NCI-H1694 (cell line): ENCODE measurements at regions not wholly inside any gene's neighbourhood (a gene's known extent, or its start where the extent isn't known, plus 50 kb on each side); places are given as distances from the start of the nearest gene placed in this dataset.
"Not testable (repeated sequence)": the region's sequence is repeated elsewhere in the genome, so short reads cannot be mapped to it uniquely, and the experiment has no call there.

Experiments used
- DNase-seq: peaks from one replicate; lab custom pipeline; 2025; lab: John Stamatoyannopoulos, UW

DNA sequence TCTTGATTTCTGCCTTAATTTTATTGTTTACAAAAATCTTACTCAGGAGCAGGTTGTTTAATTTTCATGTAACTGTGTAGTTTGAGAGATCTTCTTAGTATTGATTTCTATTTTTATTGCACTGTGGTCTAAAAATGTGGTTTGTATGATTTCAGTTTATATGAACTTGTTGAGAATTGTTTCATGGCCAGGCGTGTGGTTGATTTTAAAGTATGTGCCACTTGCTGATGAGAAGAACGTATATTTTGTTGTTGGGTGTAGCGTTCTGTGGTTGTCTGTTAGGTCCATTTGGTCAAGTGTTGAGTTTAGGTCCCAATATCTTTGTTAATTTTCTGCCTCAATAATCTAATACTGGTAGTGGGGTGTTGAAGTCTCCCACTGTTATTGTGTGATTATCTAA, 996.8 kb downstream of the PCDH19 start:
- DNase-seq, result no peak

DNA sequence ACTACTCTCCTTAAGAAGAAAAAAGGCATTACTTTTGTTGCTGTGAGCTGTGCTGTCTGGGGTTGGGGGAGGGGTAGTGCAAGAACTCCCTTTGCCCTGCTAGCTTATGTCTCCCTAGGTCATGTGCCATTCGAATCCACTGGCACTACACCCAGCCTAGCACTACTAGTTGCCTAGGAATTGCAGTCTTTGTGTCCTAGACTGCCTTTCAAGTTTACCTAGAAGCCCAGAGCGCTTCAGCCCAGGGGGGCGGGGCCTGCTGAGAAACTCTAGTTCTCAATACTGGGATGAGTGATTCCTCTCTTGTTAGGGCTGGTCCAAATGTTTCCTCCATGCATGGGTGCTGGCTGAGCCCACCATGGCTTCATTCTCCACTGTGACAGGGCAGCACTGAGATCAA, 1011.5 kb downstream of the PCDH19 start:
- no peak for DNase-seq

DNA sequence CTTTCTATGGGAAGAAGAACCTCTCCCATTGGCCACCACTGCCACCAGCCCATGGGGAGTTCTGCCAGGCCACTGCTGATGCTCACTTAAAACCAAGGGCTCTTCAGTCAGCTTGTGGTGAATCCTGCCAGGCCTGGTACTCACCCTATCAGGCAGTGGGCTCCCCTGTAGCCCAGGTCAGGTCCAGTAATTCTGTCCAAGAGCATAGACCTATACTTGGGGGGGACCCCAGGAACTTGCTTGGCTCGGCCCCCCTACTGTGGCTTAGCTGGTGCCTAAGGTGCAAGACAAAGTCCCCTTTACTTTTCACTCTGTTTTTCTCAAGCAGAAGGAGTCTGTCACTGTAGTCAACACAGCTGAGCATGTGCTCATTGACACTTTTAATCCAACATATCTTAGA, 1012.2 kb downstream of the PCDH19 start:
- DNase-seq, result no peak

DNA sequence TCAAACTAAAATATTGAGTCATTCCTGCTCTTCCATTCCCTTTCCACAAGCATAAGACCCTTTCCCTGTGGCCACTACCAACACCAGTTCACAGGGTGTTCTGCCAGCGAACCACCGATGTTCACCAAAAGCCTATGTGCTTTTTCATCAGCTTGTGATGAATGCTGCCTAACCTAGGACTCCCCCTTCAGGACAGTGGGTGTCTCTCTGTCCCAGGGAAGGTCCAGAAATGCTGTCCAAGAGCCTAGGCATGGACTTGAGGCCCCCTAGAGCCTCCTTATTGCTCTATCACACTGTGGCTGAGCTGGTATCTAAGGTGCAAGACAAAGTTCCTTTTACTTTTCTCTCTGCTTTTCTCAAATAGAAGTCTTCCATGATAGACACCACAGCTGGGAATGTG, 1015.6 kb downstream of the PCDH19 start:
- DNase-seq, result no peak

DNA sequence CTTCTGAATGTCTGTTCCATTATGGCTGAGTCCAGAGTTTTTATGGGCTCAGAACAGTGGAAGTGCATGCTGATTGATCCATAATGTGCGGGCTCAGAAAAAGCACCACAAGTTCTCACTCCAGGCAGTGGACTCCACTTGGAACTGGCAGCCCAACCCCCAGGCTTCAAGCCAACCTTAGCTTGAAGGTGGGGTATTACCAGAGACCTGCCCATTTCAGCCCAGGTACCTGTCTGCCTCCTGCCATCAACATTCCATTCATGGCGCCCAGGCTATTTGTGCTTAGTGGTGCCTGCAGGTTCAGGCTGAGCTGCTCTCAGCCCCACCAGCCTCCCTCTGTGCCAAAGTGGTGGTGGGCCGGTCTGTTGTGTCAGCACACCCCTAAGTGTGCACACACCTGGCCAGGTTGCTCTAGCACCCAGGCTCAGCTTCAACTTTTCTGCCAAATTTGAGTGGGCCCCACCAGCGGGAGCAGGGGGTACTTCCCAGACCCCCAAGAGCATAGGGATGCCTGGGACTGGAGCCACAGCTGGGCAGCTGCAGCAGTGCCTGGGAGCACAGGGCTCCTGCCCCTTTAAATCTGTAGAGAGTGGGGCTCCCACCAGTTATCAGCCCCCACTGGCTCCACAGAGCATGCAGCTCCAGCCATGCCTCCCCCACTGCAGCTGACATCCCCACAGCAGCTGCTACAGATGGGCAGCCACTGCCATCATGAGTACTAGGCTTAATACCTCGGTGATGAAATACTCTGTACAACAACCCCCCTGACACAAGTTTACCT, 1025.3 kb downstream of the PCDH19 start:
- DNase-seq, result no peak

DNA sequence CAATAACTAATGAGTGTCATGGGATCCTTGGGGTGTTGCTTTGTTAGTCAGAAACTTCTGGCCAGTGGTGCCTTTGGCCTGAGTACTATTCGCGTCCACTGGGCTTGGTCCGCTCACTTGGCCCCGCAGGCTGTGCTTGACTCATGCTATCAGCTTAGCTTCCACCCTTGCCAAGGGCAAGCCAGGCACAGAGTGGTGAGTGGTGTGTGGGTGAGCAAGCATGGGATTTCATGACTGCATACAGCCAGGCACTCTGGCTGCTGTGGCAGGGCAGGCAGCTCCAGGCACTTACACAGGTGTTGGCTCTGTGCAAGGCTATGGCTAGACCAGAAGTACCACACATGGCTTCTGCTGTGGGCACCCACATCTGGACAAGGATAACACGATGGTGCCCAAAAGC, 1026.3 kb downstream of the PCDH19 start:
- DNase-seq, result no peak

DNA sequence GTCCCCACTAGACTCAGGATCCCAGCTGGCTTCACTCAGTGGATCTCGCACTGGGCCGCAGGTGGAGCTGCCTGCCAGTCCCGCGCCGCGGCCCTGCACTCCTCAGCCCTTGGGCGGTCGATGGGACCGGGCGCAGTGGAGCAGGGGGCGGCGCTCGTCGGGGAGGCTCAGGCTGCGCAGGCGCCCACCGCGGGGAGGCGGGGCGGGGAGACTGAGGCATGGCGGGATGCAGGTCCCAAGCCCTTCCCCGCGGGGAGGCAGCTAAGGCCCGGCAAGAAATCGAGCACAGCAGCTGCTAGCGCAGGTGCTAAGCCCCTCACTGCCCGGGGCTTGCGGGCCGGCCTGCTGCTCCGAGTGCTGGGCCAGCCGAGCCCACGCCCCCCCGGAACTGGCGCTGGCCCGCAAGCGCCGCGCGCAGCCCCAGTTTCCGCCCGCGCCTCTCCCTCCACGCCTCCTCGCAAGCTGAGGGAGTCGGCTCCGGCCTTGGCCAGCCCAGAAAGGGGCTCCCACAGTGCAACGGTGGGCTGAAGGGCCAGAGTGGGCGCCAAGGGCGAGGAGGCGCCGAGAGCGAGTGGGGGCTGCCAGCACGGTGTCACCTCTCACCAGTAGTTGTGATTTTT, 1038.0 kb downstream of the PCDH19 start:
- DNase-seq, result no peak

DNA sequence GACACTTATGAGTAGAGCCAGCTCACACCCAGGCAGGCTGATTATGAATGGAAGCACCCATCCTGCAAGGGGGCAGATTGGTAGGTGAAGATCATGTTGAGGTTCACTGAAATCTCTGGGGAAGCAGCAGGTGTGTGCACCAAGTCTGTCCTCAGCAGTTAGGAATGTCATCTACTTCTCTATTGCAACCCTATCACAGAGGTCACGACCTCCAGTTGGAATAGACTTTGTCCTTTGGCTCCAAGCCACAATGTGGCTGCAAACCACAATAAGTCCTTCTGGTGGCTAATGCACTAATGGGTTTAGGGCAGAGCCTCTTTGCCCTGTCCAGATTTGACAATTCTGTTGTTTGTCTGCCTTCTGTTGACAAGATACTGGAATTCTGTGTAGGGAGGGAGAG, 1056.7 kb downstream of the PCDH19 start:
- no peak for DNase-seq

DNA sequence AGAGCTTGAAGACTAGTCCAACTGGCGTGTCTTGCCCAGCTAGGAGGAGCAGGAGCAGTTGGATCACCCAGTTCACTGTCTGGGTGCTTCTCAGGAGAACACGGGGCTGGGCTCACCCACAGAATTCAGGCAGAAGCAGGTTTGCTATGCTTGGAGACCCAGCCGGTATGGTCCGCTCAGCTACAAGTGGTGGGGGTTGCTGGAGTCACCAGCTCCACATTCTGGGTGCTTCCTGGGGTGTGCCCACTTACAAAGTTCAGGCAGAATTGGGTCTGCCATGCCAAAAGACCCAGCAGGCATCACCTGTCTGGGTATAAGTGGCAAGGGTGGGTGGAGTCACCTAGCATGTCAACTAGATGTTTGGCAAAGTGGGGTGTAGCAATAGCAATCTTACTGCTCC, 1061.8 kb downstream of the PCDH19 start:
- DNase-seq, result no peak

DNA sequence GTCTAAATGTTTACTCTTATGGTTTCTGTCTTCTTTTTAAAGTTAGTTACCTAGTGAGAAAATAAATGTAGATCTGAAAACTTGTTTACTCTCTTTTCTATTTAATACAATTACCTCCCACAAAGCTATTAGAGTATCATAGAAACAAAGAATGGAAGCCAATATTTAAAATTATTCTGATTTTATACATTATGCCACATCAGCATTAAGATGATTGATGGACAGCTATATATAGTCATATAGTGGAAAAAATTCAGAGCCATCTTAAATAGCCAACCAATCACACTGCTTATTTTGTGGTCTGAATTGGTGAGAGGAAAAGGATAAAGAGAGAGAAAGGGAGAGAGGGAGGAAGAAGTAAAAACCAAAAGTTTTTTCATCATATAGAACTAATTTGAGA, 1101.8 kb downstream of the PCDH19 start:
- no peak for DNase-seq

DNA sequence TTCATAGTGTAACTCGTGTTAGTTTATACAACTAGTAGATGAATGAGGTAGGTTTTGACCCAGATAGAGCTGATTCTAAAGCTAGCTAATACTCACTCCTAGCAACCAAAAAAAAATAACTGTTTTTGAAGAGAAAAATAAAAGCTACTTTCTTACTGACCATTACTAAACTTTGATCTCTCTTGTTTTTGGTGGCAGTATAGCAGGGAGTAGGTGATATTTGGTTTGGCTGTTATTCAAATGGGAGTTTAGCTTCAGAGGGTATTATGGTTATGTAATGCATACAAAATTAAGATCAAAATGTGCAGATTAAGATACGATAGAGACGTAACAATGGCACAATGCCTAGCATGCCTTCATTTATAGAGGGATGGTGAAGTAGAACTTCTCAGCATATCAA, 1104.5 kb downstream of the PCDH19 start:
- no peak for DNase-seq

DNA sequence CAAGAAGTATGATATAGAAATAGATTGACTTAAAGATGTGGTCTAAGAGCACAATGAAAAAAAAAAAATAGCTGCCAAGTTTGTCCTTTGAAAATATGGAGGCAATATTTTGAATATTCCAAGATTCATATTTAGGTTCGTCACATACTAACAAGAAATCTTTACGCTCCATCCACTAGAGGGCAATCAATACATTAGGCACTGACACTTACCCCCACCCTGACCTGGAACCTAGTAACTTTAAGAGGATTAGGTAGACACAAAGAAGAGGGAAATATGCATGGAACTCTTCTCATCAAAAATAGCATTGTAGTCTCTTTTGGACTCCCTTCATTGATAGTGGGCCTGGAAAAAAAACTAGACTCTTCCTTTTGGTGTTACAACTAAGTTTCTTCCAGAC, 1108.1 kb downstream of the PCDH19 start:
- no peak for DNase-seq

DNA sequence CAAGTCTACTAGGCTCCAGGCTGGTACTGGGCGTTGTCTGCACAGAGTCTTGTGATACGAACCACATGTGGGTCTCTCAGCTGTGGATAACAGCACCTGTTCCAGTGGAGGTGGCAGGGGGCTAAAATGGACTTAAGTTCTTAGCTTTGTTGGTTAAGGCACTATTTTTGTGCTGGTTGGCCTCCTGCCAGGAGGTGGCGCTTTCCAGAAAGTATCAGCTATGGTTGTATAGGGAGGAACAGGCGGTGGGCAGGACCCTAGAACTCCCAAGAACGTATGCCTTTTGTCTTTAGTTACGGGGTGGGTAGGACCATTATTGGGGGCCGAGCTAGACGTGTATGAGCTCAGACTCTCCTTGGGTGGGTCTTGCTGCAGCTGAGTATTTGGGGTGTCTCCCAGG, 1138.4 kb downstream of the PCDH19 start:
- DNase-seq, result no peak

DNA sequence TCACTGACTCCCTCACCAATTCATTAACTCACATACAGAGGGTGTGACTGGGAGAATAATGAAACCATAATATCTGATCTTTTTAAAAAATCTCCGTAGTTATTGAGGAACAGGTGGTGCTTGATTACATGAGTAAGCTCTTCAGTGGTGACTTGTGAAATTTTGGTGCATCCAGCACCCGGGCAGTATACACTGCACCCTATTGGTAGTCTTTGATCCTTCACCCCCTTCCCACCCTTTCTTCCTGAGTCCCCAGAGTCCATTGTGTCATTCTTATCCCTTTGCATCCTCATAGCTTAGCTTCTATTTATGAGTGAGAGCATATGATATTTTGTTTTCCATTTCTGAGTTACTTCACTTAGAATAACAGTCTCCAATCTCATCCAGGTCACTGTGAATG, 1143.8 kb downstream of the PCDH19 start:
- DNase-seq, result no peak

DNA sequence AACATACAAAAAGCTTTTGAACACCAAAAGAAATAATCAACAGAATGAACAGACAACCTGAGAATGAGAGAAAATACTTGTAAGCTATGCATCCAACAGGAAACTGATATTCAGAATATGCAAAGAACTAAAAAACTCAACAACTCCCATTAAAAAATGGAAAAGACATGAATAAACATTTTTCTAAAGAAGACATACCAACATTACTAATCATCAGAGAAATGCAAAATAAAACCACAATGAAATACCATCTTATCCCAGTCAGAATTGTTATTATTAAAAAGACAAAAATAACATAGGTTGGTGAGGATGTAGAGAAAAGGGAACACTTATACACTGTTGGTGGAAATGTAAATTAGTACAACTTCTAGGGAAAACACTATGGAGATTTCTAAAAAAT, 1161.9 kb downstream of the PCDH19 start:
- DNase-seq, result no peak

DNA sequence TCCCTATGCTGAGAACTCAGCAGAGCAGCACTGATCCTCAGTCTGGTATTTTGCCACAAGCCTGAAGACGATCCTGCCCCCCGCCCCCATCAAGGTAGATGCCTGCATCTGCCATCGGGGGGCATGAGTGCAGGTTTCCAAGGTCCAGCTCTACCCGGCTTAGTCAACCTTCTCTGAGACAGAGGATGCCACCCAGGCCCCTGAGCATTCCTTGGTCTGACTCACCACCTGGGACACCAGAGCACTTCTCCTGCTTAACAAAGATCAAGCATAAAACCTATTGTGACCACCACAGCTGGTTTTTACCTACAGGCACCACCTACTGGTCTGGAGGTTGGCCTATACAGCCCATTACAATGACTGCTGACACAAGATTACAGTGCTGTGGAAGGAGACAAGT, 1168.1 kb downstream of the PCDH19 start:
- DNase-seq, result no peak

DNA sequence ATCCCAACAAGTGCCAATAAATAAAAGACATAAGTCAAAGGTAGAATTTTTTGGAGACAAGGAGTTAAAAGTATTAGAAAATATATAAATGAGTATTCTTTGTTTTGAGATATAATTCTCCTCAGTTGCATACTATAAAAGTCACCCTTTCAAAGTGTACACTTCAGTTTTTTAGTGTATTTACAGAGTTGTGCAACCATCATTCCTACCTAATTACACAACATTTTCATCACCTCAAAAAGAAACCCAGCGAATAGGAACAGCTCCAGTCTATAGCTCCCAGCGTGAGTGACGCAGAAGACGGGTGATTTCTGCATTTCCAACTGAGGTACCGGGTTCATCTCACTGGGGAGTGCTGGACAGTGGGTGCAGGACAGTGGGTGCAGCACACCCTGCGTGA, 1175.7 kb downstream of the PCDH19 start:
- DNase-seq, result not testable (repeated sequence)

DNA sequence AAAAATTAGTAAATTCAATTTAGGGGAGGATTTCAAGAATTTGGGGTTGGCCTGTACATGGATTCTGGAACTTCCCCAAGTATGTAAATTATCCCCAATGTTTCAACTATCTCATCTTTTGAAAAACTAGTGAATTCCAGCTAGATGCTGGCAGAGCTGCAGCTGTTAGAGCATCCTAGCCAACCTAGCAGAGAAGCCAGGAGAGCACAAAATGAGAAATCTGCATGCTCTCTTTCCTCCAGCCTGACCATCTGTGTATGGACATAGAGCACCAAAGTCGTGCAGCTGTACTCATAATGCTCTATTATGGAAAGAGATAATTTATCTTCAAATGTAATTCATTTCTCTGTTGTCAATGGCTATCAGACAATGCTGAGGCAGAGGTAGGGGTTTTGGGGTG, 1217.7 kb downstream of the PCDH19 start:
- no peak for DNase-seq

DNA sequence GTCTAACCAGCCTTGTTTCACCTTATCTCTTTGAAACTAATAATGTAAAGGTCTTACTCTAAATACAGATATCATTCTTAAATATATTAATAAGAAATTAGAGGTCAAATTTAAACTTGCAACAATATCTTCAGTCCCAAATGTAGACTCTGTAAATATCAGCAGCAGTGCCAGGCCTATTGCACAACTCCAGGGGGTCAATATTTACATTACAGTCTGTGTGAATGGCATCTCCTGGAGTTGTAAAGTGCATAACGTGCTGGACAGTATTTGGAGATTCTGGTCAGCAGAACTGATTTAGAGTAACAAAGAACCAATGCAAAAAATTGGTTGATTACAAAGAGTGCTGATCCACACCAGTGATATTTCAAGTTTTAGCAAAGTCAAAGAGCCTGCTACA, 1225.9 kb downstream of the PCDH19 start:
- DNase-seq, result no peak

DNA sequence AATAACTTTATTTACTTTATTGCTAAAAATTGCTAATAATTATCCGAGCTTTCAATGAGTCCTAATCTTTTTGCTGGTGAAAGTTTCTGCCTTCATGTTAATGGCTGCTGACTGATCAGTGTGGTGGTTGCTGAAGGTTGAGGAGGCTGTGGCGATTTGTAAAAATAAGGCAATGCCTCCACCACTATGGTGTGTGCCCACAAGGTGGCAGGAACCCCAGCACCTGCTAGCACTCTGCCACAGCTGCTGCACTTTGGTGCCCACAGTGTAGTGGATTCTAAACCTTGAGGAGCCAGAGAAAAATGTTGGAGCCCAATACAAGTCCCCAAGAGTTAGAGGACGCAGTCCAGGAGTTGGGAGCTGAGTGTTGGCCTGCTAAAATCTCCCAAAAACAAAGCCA, 1237.1 kb downstream of the PCDH19 start:
- no peak for DNase-seq

DNA sequence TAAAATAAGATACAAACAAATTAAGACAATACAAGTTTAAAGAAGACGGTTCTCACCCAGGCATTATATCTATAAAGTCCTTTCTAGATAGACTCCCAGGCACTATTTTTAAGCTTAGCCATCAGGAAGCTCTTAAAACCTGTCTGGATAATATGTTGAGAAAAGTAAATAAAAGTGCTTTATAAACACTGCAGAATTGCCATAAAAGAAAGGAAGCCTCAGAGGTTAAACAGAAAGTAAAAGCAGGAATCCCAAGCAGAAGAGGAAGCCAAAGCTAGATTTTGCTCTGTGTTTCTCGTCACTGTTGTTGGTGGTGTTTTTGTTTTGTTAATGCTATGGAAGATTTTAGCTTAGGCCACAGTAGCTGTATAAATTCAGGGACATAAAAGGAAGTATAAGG, 1267.3 kb downstream of the PCDH19 start:
- no peak for DNase-seq

DNA sequence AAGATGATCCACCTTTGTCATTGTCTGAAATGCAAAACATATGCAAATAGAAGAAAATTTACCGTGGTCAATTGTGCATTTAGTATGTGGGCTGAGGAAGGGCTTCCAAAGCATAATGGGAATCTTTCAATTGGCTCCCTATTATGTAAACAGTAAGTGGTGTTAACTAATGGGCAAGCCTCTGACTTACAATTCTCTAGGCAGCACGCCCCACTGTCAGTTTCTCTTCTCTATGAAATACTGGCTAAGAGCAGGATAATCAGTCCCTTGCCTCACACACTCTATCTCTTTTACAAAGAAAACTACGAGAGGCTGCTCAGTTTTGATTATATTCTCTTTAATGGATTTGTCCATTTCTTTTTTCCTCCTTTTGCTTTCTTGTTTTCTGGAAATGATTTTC, 1272.6 kb downstream of the PCDH19 start:
- DNase-seq, result no peak

DNA sequence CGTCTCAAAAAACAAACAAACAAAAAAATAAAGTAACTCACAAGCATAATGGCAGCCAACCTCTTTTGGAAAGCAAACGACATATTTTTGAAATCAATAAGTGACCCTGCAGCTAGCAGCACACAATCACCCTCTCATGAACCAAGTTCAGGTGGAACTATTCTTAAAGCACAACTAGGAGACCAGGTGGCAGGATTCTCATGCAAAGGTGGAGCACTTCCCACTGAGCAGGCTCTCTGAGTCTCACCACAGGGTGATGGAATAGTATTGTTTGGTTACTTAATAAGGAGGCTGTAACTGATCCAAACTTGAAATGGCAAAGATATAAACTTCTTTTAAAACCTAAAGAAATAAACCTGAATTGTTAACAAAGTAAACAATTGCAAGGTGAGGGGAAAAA, 1293.1 kb downstream of the PCDH19 start:
- no peak for DNase-seq

DNA sequence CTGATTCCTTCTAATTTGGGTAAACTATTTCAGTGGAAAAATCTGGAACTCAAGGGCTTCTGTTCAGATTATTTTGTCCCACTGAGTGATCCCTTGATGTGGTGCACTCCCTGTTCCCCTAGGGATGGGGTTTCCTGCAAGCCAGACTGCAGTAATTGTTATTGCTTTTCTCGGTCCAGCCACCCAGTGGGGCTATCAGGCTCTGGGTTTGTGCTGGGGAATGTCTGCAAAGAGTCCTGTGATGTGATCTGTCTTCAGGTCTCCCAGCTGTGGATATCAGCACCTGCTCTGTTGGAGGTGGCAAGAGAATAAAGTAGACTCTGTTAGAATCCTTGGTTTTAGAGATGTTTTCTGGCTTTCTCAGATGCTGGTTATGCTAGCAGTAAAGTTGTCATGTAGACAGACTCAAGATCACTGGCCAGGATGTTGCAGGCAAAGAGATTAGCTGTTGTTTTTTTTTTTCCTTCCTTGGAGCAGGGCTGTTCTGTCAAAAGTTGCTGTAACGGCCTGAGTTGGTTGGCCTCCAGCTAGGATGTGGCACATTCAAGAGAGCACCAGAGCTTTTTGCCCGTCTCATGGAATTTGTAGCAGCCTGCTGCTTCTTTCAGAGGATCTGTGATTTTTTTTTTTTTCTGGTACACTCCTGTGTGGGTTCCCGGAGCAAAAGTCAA, 1314.0 kb downstream of the PCDH19 start:
- DNase-seq, result no peak
